ENCODE measurements at regions not wholly inside any gene's neighbourhood (a gene's known extent, or its start where the extent isn't known, plus 50 kb on each side); places are given as distances from the start of the nearest gene placed in this dataset.

DNA sequence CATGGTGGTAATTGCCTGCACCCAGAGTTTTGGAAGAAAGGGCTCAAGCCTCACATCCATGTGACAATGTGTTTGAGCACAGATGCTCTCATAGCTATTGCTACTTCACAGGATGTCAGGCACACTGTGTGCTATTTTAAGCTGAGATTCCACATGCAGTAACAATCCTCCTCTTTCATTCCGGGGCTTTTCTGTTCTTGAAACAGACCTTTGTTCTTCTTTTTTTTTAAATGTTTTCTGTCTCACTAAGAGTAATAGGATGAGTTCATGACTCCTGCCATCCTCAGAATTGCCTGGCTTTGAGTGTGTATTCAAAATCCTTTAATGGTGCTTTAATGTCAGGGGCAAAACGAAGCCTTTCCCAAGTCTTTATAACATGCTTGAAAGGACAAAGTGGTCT, 198.9 kb downstream of the ABCC12 start:
- TF ChIP-seq CTCF (IDR thresholded peaks at IDR 0.05; ENCODE audit: extremely low read depth, missing control alignments), result no peak
- no peak for DNase-seq (ENCODE audit: low spot score)

- TF ChIP-seq CTCF (IDR thresholded peaks at IDR 0.05; ENCODE audit: extremely low read depth, missing control alignments), result no peak
- DNase-seq (ENCODE audit: low spot score), result no peak
Observed at GRCh38 chr16:47949714-47950113, 206.1 kb downstream of the ABCC12 start.

DNA sequence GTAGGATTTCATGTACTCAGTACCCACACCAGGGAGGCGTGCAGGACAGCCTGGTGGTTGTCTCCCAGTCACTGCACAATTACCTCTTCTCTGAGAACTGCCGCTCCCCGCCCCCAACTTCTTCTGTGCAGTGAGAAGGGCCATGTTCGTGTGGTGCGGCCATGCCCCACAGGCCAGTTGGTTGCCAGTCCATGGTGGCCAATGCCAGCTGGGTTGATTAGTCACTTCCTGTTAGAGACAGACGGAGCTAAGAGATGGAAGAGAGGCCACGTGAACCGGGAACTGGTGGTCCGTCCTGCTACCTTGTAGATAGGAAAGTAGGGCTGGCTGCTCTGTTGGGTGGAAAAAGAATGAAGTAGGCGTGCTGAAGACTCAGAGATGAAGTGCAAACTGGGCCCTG, 206.5 kb downstream of the ABCC12 start:
- DNase-seq (ENCODE audit: low spot score), result no peak
- no peak for TF ChIP-seq CTCF (IDR thresholded peaks at IDR 0.05; ENCODE audit: extremely low read depth, missing control alignments)

DNA sequence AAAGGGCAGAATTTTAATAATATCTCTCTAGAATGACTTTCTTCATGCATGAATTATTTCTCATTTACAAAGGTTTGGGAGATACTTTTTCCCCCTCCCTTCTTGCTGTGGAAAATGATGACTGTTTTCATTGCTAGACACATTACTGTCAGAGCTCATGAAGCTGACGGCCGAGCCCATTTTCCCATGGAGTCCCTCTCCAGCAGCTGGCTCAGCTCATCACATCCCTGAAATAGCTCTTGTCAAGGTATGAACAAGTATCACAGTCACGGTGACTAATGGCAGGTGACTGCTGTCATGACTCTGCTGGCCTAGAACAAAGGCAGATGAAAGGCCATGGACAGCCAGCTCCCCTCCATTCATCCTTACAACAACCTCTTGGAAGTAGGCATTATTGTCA, 208.1 kb downstream of the ABCC12 start:
- DNase-seq (ENCODE audit: low spot score), result no peak
- TF ChIP-seq CTCF (IDR thresholded peaks at IDR 0.05; ENCODE audit: extremely low read depth, missing control alignments), result no peak

DNA sequence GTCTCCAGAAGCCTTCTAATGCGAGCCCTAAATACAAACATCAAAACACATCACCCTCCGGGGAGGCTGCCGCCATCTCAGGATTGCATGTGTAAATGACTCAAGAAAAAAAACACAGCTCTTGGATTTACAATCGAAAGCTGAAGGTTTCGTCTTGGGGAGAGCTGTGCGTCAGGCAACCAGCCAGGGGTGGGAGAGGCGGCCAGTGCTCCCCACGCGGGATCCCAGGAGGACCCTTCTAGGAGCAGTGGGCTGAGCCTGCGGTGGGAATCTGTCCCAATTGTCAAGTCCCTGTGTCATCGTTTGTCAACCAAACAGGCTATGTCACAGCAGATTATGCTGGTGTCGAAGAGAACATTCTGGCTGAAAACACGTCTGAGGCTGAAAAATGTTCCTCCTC, 209.7 kb downstream of the ABCC12 start:
- DNase-seq (ENCODE audit: low spot score), result no peak
- TF ChIP-seq CTCF (IDR thresholded peaks at IDR 0.05; ENCODE audit: extremely low read depth, missing control alignments), result no peak

- no peak for TF ChIP-seq CTCF (IDR thresholded peaks at IDR 0.05; ENCODE audit: extremely low read depth, missing control alignments)
- no peak for DNase-seq (ENCODE audit: low spot score)
Observed at GRCh38 chr16:47944589-47944988, 211.2 kb downstream of the ABCC12 start.

DNA sequence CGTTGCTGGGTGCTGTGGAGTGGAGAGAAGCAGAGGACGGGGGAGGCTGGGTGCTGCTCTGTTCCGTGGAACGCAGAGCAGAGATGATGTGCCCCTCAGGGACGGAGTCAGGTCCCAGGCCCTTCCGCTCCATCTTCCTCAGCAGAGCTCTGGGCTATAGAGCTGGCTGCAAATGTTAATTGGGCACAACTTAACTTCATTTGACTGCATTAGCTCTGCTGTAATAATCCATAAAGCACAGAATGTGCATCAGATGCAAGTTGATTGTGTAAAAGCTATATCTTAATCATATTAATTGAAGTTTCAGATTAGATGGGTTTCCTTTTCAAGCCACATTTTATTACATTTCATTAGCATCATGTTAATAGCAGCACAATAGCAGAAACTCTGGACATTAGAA, 212.6 kb downstream of the ABCC12 start:
- DNase-seq (ENCODE audit: low spot score), result no peak
- TF ChIP-seq CTCF (IDR thresholded peaks at IDR 0.05; ENCODE audit: extremely low read depth, missing control alignments), result no peak

All from GM20000 (cell line).